ENCODE measurements at regions not wholly inside any gene's neighbourhood (a gene's known extent, or its start where the extent isn't known, plus 50 kb on each side); places are given as distances from the start of the nearest gene placed in this dataset.

GRCh38 chr3:22886439-22887068, 316.6 kb upstream of the UBE2E2 start:
- no TSS peak for BruUV-seq (replicated peaks)
- Histone ChIP-seq H3K36me3 (replicated peaks in 1 of 2; ENCODE audit: control insufficient read depth in 1 of 2, insufficient read depth in 2 of 2, low read length in 2 of 2) (no peaks in the 10 kb centered on the region), H3K4me3 (replicated peaks in 1 of 3; ENCODE audit: insufficient read depth in 1 of 3, low read depth in 2 of 3, low read length in 3 of 3) (no peak overlapping the region), H2AFZ (ENCODE audit: low read length) (no peak overlapping the region), H3K27me3 (ENCODE audit: control insufficient read depth in 1 of 2, insufficient read depth in 2 of 2, low read length in 2 of 2) (no peaks in the 10 kb centered on the region), H3K27ac (ENCODE audit: extremely low read length, insufficient read depth, low read length) (no peak overlapping the region), H3K4me2 (ENCODE audit: low read depth, low read length) (no peak overlapping the region), H3K9me3 (ENCODE audit: low read length) (no peaks in the 10 kb centered on the region), H4K20me1 (ENCODE audit: insufficient read depth, low read length) (no peaks in the 10 kb centered on the region), H3K9ac (ENCODE audit: insufficient read depth, low read depth, low read length) (no peak overlapping the region), H3K4me1 (ENCODE audit: insufficient read depth, low read length) (no peaks in the 10 kb centered on the region), H3K79me2 (ENCODE audit: insufficient read depth, low read length) (no peaks in the 10 kb centered on the region)
- intact Hi-C loops (cut with micrococcal nuclease; ENCODE audit: unreplicated experiment): loop anchor here (1.0 kb wide), 1 partner anchor 322 kb away; no protein-coding TSS in a partner anchor
- DNase-seq (ENCODE audit: low spot score) (no peak), FAIRE-seq (no peak), ATAC-seq (no peak)
- in situ Hi-C loops (cut with HindIII; ENCODE audit: extremely low pct_ligation_motif_present, low pct_unique_long_range_greater_than_20kb): no loop called here
- POLR2A ChIA-PET: no interaction called here
- CTCF ChIA-PET (ENCODE audit: low intra/inter-chr PET ratio, low total read pairs): no interaction called here
- WGBS (ENCODE audit: low lambda C conversion rate): 19% methylated on average over 3 of the region's 4 CpGs
- TF ChIP-seq JDP2 (CRISPR knock-in tag; IDR thresholded peaks at IDR 0.05; ENCODE audit: borderline replicate concordance) (no peak), NCOA2 (CRISPR knock-in tag; IDR thresholded peaks at IDR 0.05) (no peak), NPAS2 (CRISPR knock-in tag; IDR thresholded peaks at IDR 0.05; ENCODE audit: borderline replicate concordance) (no peak), ZNF124 (CRISPR knock-in tag; IDR thresholded peaks at IDR 0.05) (no peak), ZNF629 (CRISPR knock-in tag; conservative IDR thresholded peaks at IDR 0.05) (no peak), GMEB1 (CRISPR knock-in tag; IDR thresholded peaks at IDR 0.05; ENCODE audit: borderline replicate concordance) (no peak), MNT (IDR thresholded peaks at IDR 0.05) (no peak), CREB3 (CRISPR knock-in tag; IDR thresholded peaks at IDR 0.05) (no peak), NFAT5 (CRISPR knock-in tag; IDR thresholded peaks at IDR 0.05) (no peak), CTCF (CRISPR knock-in tag; IDR thresholded peaks at IDR 0.05) (no peak), ZNF512 (CRISPR knock-in tag; IDR thresholded peaks at IDR 0.05) (no peak)

All from HepG2 (cell line).